ENCODE measurements at regions not wholly inside any gene's neighbourhood (a gene's known extent, or its start where the extent isn't known, plus 50 kb on each side); places are given as distances from the start of the nearest gene placed in this dataset.
"Not testable (repeated sequence)": the region's sequence is repeated elsewhere in the genome, so short reads cannot be mapped to it uniquely, and the experiment has no call there.

DNA sequence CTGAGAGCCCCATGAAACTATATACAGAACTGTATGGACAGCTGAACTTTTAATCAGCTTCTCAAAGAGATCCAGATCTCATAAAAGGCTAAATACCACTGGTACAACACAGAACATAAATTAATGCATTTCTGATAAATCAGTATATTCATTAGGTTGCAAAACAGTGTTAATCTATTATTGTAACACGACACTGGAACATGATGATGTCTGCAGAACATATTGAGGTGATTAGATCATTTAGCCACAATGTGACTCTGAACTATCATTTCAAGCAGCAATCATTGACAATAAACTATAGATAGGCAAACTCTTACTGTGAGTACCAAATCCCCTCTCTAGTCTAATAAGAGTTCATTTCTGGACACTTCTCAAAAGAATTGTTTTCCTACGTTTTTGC lies 50.3 kb downstream of the GASK1B start:
- DNase-seq: no peak

DNA sequence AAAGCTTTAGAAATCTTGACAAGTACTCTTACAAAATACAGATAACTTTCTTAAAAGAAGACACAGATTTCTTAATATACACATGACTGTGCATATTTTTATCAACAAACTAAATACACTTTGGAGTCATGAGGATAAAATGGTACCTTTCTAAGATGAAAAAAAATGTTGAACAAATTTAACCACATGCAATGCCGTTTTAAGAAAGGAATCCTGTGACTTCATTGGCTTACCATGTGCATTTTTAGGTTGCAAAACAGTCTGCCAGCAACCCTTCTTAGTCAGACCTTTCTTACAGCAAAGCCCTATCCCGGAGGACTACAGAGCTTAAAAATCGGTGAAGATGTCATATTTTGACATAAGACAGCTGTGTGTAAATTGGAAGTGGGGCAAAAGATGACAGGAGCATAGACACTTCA lies 51.7 kb downstream of the GASK1B start:
- no peak for DNase-seq

DNA sequence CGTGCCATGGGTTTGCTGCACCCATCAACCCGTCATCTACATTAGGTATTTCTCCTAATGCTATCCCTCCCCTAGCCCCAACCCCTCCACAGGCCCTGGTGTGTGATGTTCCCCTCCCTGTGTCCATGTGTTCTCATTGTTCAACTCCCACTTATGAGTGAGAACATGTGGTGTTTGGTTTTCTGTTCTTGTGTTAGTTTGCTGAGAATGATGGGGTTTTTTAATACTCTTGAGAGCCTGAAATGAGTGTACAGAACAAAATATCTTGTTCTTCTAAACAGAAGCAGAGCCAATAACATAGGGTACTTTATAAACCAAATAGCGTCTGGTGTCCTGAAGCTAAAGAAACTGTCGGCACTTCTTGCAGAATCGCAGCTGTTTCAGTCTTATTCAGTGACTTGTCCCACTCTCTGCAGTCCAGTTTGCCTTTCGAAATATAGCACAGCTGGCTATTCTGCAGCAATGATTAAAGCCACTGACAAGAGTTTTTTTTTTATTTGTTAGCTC lies 52.1 kb downstream of the GASK1B start:
- peak; percentile 8 for DNase-seq

DNA sequence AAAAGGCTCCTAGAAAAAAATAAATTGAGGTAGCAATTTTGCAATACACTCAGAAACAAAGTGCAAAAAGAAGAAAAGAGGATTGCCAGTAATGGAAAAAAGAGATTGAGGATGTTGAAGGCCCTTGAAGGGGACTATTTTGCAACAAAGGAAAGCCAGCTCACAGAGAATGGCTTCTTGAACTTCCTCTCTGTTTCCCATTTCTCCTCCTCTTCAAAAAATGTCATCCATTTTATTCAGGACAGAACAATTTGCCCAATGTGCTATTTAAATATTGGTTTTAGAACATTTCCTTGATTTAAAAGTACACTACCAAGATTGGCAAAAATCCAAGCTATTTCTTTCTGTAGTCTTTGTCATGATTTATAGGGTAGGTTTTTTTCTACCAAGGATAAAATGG lies 60.2 kb downstream of the GASK1B start:
- no peak for DNase-seq

DNA sequence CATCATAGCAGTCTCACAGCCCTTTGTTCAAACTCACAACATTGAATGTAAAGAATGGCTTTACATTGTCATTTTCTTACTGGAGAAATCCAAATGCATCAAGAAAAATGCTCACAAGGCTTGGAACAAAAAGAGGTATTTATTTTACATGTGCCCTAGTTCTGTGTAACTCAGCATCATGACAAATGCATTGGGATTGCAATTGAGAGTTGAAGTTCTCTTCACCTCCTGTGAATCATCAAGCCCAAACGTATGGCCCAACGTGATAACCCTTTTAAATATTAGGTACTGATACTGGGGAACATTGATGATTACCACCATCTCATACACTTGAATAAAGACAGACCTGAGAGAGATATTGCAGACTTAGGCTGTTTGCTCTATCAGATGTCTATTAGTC lies 61.6 kb downstream of the GASK1B start:
- no peak for DNase-seq

DNA sequence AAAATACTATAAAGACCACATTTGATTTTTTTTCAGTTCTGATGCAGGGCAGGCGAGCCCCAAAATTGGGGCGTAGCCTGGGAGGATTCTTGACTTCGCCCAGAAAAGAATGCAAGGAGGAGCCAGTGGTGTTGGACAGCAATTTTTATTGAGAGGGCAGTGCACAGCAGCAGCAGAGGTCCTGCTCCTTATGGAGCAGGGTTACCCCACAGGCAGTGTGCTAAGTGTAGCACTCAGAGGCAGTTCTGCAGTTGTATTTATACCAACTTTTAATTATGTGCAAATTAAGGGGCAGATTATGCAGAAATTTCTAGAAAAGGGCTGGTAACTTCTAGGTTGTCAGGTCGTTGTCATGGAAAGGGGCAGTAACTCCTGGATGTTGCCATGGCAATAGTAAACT lies 69.9 kb downstream of the GASK1B start:
- DNase-seq: no peak

DNA sequence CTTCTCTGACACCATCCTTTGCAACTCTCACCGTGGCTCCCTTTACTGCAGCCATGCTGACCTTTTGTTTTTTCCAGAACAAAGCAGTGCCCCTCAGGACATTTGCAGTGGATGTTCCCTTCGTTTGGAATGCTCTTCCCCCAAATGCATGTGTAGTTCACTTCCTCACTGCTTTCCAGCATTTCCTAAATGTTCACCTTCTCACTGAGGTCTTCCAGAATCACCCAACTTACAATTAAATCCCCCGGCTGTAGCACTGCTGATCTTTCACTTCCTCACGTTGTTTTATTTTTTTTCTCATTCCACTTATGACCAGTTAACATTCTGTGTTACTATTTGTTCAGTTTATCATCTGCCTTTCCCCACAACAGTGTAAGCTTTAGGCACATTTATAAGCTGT lies 73.1 kb downstream of the GASK1B start:
- no peak for DNase-seq

DNA sequence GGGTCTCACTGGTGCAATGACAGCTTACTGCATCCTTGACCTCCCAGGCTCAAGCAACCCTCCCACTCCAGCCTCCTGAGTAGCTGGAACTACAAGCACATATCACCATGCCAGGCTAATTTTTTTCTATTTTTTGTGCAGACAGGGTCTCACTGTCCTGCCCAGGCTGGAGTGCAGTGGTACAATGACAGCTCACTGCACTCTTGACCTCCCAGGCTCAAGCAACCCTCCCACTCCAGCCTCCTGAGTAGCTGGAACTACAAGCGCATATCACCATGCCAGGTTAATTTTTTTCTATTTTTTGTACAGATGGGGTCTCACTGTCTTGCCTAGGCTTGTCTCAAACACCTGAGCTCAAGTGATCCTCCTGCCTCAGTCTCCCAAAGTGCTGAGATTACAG lies 74.0 kb downstream of the GASK1B start:
- DNase-seq: no peak

DNA sequence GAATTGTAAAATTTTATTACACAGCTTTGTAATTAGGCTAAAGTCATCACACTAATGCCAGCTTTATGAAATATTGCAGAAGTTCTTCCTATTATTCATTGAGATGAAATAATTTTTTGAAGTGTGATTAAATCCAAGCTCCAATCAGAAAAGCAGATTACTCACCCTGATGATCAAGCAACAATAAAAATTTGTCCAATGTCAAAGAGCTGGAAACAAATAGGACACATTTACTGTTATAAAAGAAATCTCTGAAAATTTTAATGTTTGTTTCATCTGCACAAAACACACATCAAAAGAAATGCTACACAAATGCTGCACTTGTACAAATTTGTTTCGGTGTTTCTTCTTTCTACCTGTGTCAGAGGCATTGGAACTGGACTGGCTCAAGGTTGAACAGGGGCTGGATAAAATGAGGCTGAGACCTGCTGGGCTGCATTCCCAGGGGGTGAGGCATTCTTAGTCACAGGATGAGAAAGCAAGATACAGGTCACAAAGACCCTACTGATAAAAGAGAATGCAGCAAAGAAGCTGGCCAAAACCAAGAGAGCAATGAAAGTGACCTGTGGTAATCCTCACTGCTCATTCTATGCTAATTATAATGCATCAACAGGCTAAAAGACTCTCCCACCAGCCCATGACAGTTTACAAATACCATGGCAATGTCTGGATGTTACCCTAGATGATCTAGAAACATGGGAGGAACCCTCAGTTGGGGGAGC lies 78.3 kb downstream of the GASK1B start:
- DNase-seq: no peak

DNA sequence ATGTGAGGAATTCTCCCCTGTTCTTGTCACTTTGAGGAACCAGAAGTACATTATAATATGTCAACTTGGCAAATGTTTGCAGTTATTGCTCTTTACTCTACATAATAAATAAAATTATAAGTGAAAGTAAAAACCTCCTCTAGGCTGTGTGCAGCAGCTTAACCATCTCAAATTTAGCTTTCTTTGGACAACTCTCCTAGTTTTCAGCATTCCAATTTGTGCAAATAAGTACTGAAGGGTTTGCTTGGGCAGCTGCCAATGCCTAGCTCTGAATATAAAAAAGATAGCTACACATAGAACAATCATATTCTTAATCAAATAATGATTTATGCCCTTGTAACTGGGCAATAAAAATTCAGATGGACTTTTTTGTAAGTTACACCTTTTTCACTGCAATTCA lies 82.5 kb downstream of the GASK1B start:
- no peak for DNase-seq

DNA sequence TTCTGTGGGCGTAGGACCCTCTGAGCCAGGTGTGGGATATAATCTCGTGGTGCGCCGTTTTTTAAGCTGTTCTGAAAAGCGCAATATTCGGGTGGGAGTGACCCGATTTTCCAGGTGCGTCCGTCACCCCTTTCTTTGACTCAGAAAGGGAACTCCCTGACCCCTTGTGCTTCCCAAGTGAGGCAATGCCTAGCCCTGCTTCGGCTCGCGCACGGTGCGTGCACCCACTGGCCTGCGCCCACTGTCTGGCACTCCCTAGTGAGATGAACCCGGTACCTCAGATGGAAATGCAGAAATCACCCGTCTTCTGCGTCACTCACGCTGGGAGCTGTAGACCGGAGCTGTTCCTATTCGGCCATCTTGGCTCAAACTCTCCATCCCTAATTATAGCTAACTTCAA lies 82.9 kb downstream of the GASK1B start:
- not testable (repeated sequence) for DNase-seq

DNA sequence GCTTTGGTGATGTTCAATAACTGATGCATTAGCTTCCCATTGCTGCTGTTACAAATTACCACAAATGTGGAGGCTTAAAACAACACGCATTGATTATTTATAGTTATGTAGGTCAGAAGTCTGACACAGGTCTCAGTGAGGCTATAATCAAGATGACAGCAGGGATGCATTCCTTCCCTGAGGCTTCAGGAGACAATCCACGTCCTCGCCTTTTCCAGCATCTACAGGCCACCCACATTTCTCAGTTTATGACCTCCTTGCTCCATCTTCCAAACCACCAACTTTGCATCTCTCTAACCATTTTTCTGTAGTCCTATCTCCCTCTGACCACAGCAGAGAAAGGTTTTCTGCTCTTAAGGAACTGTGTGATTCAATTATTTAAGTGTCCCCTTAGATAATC lies 92.5 kb downstream of the GASK1B start:
- DNase-seq: no peak

DNA sequence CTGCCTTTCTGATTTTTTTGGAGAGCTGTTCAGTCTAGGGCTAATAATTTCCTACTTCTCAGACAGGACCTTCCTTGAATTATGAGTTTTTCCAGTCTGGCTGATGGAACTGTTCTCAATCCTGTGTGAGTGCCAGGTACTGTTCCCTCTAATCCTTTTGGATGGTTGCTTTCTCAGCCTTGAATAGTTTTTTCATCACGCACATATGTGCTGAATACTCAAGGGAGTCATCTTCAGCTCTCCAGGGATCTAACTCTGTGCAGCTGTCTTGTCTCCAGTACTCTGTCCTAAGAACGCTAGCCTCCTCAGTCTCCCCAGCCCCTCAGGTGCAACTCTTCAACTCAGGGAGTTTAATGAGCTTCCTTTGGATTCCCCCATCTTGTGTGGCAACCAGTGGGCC lies 93.2 kb downstream of the GASK1B start:
- DNase-seq: no peak

DNA sequence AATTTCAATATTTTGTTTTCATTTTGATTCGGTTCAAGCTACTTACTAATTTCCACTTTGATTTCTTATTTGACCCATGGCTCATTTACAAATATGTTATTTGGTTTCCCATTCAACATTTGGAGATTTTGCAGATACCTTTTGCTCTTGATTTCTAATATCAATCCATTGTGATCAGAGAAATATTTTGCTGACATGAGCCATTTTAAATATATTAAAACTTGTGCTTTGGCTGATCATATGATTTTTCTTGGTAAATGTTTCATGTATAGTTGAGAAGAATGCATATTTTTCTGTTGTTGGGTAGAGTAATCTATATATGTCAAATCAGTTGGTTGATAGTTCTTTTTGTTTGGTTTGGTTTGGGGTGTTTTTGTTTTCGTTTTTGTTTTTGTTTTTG lies 95.0 kb downstream of the GASK1B start:
- no peak for DNase-seq

DNA sequence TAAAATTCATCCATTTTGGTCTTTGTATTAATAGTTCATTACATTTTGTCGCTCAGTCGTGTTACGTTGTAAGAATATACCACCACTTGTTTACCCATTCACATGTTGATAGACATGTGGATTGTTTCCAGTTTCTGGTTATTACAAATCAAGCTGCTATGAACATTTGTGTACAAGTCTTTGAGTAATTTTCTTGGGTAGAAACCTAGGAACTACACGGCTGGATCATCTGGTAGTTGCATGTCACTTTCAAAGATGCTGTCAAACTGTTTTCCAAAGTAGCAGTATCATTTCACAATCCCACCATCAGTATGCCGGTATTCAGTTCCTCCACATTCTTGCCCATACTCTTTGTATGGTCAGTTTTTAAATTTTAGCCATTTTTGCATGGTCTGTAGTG lies 98.0 kb downstream of the GASK1B start:
- DNase-seq: no peak

DNA sequence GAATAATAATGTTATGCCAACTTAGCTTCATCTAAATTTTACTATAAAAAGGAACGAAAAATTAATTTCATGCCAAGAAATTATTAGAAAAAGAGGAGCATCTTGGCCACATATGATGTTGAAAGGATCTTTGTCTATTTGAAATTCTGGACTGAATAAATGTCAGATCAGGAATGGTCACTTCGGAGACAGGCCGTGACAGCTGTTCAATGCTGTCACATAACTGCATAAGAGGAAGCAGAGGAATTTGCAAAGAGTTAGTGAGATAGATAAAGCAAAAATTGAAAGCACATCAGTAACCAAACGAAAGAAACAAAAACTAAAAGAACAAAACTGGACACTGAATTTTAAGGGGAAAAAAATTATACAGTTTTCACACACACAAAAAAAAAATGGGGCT lies 100.9 kb downstream of the GASK1B start:
- DNase-seq: no peak

DNA sequence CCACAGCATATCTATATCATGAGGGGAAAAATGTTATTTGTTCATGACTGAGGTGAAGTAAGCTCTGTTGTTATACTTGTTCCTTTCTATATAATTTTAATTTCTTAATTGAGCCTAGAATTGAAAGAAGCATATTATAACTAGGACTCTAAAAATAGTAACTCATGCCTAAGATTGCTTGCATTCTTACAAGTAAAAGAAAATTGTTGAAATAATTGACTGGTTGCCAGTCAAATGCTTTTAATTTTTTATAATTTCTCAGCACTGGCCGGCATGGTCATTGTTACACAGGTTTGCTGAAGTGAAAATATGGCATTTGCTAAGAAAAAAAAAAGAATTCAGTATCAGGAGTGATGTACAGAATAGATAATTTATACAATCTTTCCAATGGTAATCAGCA lies 104.8 kb downstream of the GASK1B start:
- no peak for DNase-seq

DNA sequence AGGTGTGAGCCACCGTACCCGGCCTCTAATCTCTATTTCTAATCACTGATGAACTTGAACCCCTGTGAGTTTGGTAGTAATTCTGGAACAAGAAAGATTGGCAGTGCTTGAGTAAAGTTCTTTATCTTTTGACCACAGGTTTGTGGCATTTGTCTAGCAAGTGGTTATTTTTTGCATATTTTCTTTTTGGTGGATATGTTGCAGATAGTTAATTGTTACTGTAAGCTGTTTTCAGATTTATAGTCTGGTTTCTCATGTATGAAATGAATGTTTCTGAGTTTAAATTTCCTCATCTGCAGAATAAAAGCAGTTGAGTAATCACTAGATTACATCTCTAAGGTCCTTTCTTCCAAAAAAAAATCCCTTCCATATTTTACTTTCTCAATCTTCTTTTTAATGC lies 105.2 kb downstream of the GASK1B start:
- no peak for DNase-seq

DNA sequence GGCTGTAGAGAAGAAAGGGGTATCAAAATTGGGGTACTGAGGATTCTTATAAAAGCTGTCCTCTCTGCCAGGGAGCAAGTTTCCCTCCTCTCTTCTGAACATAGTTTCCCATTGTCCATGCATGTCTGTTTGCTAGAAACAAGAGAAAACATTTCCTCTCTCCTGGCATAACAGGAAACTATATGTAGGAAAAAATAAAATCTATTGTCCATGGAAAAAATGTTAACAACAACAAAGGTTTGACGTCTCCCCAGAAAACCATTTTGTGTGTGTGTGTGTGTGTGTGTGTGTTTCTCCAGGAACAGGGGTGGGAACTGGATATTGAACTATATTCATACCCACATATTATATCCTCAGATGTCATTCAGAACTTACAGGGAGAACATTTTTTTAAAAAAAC lies 107.2 kb downstream of the GASK1B start:
- DNase-seq: no peak

DNA sequence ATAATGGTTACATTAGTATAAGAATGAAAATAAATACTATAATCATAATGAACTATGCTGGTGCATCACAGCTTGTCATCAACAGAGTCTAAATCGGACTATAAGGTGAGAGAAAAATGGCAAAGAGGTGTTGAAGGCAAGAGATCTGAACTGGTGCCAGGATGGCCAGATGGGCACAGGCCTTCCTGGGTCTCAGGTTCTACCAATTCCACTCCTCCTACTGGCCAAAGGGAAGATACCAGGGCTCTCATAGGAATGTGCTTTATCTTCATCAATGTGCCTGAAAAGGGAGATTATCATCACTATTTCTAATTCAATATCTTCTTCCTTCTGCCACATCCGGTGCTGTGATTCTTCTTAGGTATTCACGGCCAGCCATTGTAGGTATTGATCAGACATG lies 107.6 kb downstream of the GASK1B start:
- DNase-seq: no peak

DNA sequence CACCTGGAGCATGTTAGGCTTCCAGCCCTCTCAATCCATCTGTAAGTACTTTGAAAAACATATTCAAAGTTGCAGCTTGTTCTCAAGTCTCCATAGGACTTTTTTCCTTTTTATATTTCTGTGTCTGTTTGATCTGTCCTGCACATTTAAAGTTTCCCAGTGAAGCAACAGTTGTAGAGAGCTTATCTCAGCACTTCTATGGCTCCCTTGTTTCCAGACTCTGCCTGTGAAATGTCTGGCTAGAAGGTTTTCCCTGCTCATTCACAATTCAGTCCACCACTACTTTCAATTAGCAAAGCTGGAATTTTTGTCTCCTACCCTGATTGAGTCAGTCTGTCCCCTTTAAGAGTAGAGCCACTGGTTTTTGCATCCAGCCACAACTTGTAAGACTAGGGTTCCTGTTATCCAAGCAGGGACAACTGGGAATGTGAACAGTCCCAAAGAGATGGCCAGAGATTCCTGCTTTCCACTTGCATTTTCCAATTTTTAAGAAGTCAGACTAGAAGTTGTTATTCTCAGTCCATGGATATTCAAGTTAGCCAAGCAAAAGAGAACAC lies 116.1 kb downstream of the GASK1B start:
- DNase-seq: no peak

DNA sequence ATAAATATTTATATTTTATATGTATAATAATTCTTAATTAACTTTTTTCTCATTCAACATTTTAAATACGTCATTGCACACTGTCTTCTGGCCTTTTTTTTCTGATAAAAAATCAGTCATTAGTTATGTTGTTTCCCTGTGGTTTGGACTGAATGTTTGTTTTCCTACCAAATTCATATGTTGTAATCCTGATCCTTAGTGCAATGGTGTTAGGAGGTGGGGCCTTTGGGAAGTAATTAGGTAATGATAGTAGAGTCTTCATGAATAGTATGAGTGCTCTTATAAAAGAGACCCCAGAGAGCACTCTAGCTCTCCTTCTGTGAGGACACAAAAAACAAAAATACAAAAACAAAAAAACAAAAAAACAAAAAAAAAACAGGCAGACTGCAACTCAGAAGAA lies 117.2 kb downstream of the GASK1B start:
- no peak for DNase-seq

DNA sequence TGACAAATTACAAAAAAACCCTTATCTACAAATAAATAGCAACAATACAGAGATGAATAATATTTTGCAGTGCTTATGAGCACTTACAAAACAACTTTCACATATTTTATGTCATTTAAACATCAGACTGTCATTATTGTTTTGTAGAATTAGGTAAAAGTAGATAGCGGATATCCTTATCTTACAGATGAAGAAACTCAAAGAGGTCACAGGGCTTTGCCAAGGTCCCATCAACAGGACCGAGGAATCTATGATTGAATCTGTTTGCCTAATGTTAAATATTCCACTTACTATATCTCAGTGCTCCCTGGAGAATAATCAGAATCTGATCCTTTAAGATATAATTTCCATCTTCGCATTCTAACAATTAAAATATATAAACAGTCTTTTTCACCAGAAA lies 119.0 kb downstream of the GASK1B start:
- DNase-seq: no peak

DNA sequence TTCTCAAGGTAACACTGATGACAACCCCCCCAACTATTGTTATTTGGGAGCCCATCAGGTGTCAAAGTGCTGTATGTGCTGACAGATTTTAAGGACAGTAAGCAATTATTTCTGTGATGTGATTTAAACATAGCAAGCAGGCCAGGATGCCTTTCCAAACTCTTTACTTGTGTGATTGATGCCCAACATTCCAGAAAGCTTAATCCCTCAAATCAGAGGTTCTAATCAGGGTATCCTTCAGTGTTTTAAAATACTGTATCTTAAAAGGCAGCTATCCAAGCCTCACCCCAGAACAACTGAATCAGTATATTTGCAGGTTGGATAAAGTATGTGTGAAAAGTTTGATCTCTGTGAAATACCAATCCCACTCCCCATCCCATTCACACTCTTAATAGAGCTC lies 119.7 kb downstream of the GASK1B start:
- no peak for DNase-seq
